BJ (cell line): ENCODE measurements at regions not wholly inside any gene's neighbourhood (a gene's known extent, or its start where the extent isn't known, plus 50 kb on each side); places are given as distances from the start of the nearest gene placed in this dataset.

Experiments
- CTCF ChIA-PET: fragments of 350-600 bp; formaldehyde crosslinking; extraction: SDS; loops from one replicate; lab custom pipeline; 2021; ENCODE audit warnings: antibody characterized with exemption, inconsistent platforms; lab: Yijun Ruan, JAX
- POLR2A ChIA-PET: fragments of 300-600 bp; sonication (Branson Sonifier 250); formaldehyde crosslinking; extraction: SDS; loops from one replicate; lab custom pipeline; 2021; ENCODE audit warnings: antibody characterized with exemption; lab: Charles Lee
- DNase-seq: peaks from one replicate; pipeline ENCODE4 v3.0.0-alpha.2; 2011; ENCODE audit warnings: low read depth
- H3K27me3 ChIP-seq: 2 replicates; pipeline ENCODE4 v1.6.0; 2011; ENCODE audit warnings: low read length; ENCODE audit not compliant: control insufficient read depth, insufficient read depth
- H3K36me3 ChIP-seq: 2 replicates; pipeline ENCODE4 v1.5.1; 2011; ENCODE audit warnings: low read length; ENCODE audit not compliant: control insufficient read depth, insufficient read depth
- H3K4me3 ChIP-seq: 2 replicates; pipeline ENCODE4 v1.5.1; 2011; ENCODE audit warnings: low read depth, mild to moderate bottlenecking, control low read depth, low read length
- CTCF ChIP-seq: IDR thresholded peaks from 2 replicates; pipeline ENCODE4 v1.5.1; 2011; ENCODE audit warnings: low read depth, mild to moderate bottlenecking, control low read depth, inconsistent platforms, low read length, moderate library complexity; ENCODE audit not compliant: insufficient read depth

- POLR2A ChIA-PET = no interaction called here
- DNase-seq = no peak
- no peaks in the 10 kb centered on the region for H3K36me3 ChIP-seq
- H3K4me3 ChIP-seq = no peak overlapping the region
- CTCF ChIA-PET = interaction anchor here (1.0 kb wide), 1 partner anchor 12 kb away, joined by 4 read pairs; no protein-coding TSS in a partner anchor
- TF ChIP-seq CTCF = no peak
- peaks cover 1% of the 10 kb centered on the region; the same call in 1 of the 2 replicates for H3K27me3 ChIP-seq
Measured at GRCh38 chr20:23279836-23280235, 70.8 kb upstream of the NXT1 start.

GRCh38 chr20:23278172-23278571, 72.4 kb upstream of the NXT1 start:
- CTCF ChIA-PET = no interaction called here
- no peak for DNase-seq
- Histone ChIP-seq H3K4me3 (no peak overlapping the region), H3K27me3 (peaks cover 1% of the 10 kb centered on the region; the same call in 1 of the 2 replicates), H3K36me3 (no peaks in the 10 kb centered on the region)
- POLR2A ChIA-PET = no interaction called here
- TF ChIP-seq CTCF = no peak

GRCh38 chr20:23277316-23277715, 73.3 kb upstream of the NXT1 start:
- ChIA-PET CTCF (interaction anchor here (0.9 to 1.6 kb wide), 2 partner anchors 15 to 24 kb away, joined by 3 to 6 read pairs; no protein-coding TSS in a partner anchor), POLR2A (no interaction called here)
- Histone ChIP-seq H3K36me3 (no peaks in the 10 kb centered on the region), H3K27me3 (peaks cover 1% of the 10 kb centered on the region; the same call in 1 of the 2 replicates), H3K4me3 (no peak overlapping the region)
- DNase-seq = no peak
- TF ChIP-seq CTCF = no peak

- no peak for DNase-seq
- no peak overlapping the region for H3K4me3 ChIP-seq
- CTCF ChIA-PET = no interaction called here
- TF ChIP-seq CTCF = no peak
- H3K27me3 ChIP-seq = peaks cover 1% of the 10 kb centered on the region; the same call in 1 of the 2 replicates
- POLR2A ChIA-PET = no interaction called here
- H3K36me3 ChIP-seq = no peaks in the 10 kb centered on the region
Measured at GRCh38 chr20:23273776-23274175, 76.8 kb upstream of the NXT1 start.

- Histone ChIP-seq H3K4me3 (no peak overlapping the region), H3K36me3 (no peaks in the 10 kb centered on the region), H3K27me3 (peaks cover 1% of the 10 kb centered on the region; the same call in 1 of the 2 replicates)
- no peak for DNase-seq
- ChIA-PET POLR2A (no interaction called here), CTCF (interaction anchor here (0.6 kb wide), 1 partner anchor 854 kb away, joined by 3 read pairs; no protein-coding TSS in a partner anchor)
- TF ChIP-seq CTCF = no peak
Measured at GRCh38 chr20:23272176-23273029, 78.2 kb upstream of the NXT1 start.
